Kidney epithelial cell (primary cell): ENCODE measurements at regions not wholly inside any gene's neighbourhood (a gene's known extent, or its start where the extent isn't known, plus 50 kb on each side); places are given as distances from the start of the nearest gene placed in this dataset.
A peak's percentile ranks its signal among the peaks of the same experiment; 100 is the strongest.

Source experiments
- DNase-seq: peaks from one replicate; pipeline ENCODE4 v3.0.0-alpha.2; 2010; ENCODE audit warnings: low read depth
- H3K27me3 ChIP-seq: 2 replicates; pipeline ENCODE4 v1.6.0; 2011; ENCODE audit warnings: low read length; ENCODE audit not compliant: control insufficient read depth, insufficient read depth
- H3K36me3 ChIP-seq: 2 replicates; pipeline ENCODE4 v1.5.1; 2011; ENCODE audit warnings: low read length; ENCODE audit not compliant: control insufficient read depth, insufficient read depth
- H3K4me3 ChIP-seq: 2 replicates; pipeline ENCODE4 v1.5.1; 2011; ENCODE audit warnings: low read depth, mild to moderate bottlenecking, control low read depth, low read length
- CTCF ChIP-seq: IDR thresholded peaks from 2 replicates; pipeline ENCODE4 v1.5.1; 2011; ENCODE audit warnings: mild to moderate bottlenecking, moderate library complexity, low read length, control low read depth, inconsistent platforms; ENCODE audit not compliant: insufficient read depth, poor library complexity, severe bottlenecking

DNA sequence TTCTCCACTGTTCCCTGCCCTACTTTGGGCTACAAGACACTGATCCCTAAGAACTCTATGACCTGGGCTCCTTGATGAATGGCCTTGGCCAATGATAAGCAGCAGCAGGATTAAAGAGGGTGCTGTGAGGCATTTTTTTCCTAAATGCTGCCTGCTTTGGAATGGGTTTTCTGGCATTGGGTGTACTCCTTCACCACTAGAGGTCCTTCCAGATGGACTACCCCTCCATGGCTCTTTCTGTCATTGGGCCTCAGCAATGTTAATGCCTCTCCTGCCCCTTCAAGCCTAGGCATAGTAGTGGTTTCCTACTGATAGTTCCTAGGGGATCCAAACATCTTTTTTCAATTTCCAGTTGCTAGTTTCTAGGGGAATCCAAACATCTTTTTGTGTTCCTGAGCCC lies 319.3 kb upstream of the RPS23 start:
- no peak for DNase-seq

GRCh38 chr5:82596451-82596850 lies 318.3 kb upstream of the RPS23 start:
- H3K36me3 ChIP-seq = no peaks in the 10 kb centered on the region
- no peak for DNase-seq
- H3K4me3 ChIP-seq = no peak overlapping the region
- TF ChIP-seq CTCF = no peak
- H3K27me3 ChIP-seq = no peaks in the 10 kb centered on the region

More for the DNA sequence above, 319.3 kb upstream of the RPS23 start:
- no peaks in the 10 kb centered on the region for H3K27me3 ChIP-seq
- peak; percentile 17 for TF ChIP-seq CTCF
- H3K36me3 ChIP-seq = no peaks in the 10 kb centered on the region
- no peak overlapping the region for H3K4me3 ChIP-seq

- Histone ChIP-seq H3K4me3 (no peak overlapping the region), H3K27me3 (no peaks in the 10 kb centered on the region), H3K36me3 (no peaks in the 10 kb centered on the region)
- no peak for TF ChIP-seq CTCF
- DNase-seq = no peak
These were observed 317.0 kb upstream of the RPS23 start for GRCh38 chr5:82595113-82595512.

GRCh38 chr5:82594097-82594496 lies 315.9 kb upstream of the RPS23 start:
- Histone ChIP-seq H3K4me3 (no peak overlapping the region), H3K27me3 (no peaks in the 10 kb centered on the region), H3K36me3 (no peaks in the 10 kb centered on the region)
- no peak for TF ChIP-seq CTCF
- no peak for DNase-seq

- DNase-seq = no peak
- Histone ChIP-seq H3K4me3 (no peak overlapping the region), H3K27me3 (no peaks in the 10 kb centered on the region), H3K36me3 (no peaks in the 10 kb centered on the region)
- TF ChIP-seq CTCF = no peak
These were observed 315.3 kb upstream of the RPS23 start for GRCh38 chr5:82593481-82593880.

GRCh38 chr5:82591021-82591515 lies 312.9 kb upstream of the RPS23 start:
- Histone ChIP-seq H3K27me3 (no peaks in the 10 kb centered on the region), H3K36me3 (no peaks in the 10 kb centered on the region), H3K4me3 (no peak overlapping the region)
- DNase-seq = no peak
- TF ChIP-seq CTCF = no peak
